Panc1 (cell line): ENCODE measurements at regions not wholly inside any gene's neighbourhood (a gene's known extent, or its start where the extent isn't known, plus 50 kb on each side); places are given as distances from the start of the nearest gene placed in this dataset.

Experiments used
- CTCF ChIP-seq: fragments of 450-650 bp; IDR thresholded peaks from 2 replicates; pipeline ENCODE4 v1.5.1; 2017; ENCODE audit warnings: mild to moderate bottlenecking
- POLR2AphosphoS5 ChIP-seq: IDR thresholded peaks from 2 replicates; pipeline ENCODE4 v1.6.1; 2012; ENCODE audit warnings: mild to moderate bottlenecking, low read depth, low read length, moderate library complexity
- REST ChIP-seq, 2 experiments: IDR thresholded peaks; 2 replicates each; pipeline ENCODE4 v1.6.1; 2011 to 2012; ENCODE audit warnings: low read depth in 2 of 2, control low read depth in 1 of 2, low read length in 1 of 2, mild to moderate bottlenecking in 1 of 2, moderate library complexity in 1 of 2; ENCODE audit not compliant: insufficient read depth in 1 of 2
- SIN3A ChIP-seq: IDR thresholded peaks from 2 replicates; pipeline ENCODE4 v1.6.1; 2012; ENCODE audit warnings: low read depth, mild to moderate bottlenecking, low read length, moderate library complexity, borderline replicate concordance; ENCODE audit not compliant: insufficient read depth

GRCh38 chr7:11951909-11952308 lies 119.9 kb upstream of the THSD7A start:
- TF ChIP-seq CTCF (no peak), POLR2AphosphoS5 (no peak), SIN3A (no peak), REST (IDR thresholded peaks at IDR 0.05; ENCODE audit: insufficient read depth in 1 of 2, low read depth in 2 of 2, low read length in 1 of 2) (no peak)
